NCI-H1092 treated with DMSO at 0.1 percent for 48 hours (cell line): ENCODE measurements at regions not wholly inside any gene's neighbourhood (a gene's known extent, or its start where the extent isn't known, plus 50 kb on each side); places are given as distances from the start of the nearest gene placed in this dataset.

ENCODE experiments used
- DNase-seq: peaks from one replicate; lab custom pipeline; 2025; lab: John Stamatoyannopoulos, UW

GRCh38 chr1:36743286-36744005, 260.7 kb upstream of the CSF3R start:
- DNase-seq: peak; percentile 74

- DNase-seq: no peak
Measured at GRCh38 chr1:36741066-36741465, 258.4 kb upstream of the CSF3R start.

GRCh38 chr1:36740446-36740845, 257.7 kb upstream of the CSF3R start:
- no peak for DNase-seq

- DNase-seq: no peak
Measured at GRCh38 chr1:36739703-36740289, 257.1 kb upstream of the CSF3R start.

GRCh38 chr1:36738245-36738644, 255.5 kb upstream of the CSF3R start:
- no peak for DNase-seq

GRCh38 chr1:36737767-36738166, 255.1 kb upstream of the CSF3R start:
- peak; percentile 93 for DNase-seq

- no peak for DNase-seq
Measured at GRCh38 chr1:36737038-36737555, 254.4 kb upstream of the CSF3R start.

- DNase-seq: no peak
Measured at GRCh38 chr1:36735939-36736730, 253.4 kb upstream of the CSF3R start.

GRCh38 chr1:36735436-36735835, 252.7 kb upstream of the CSF3R start:
- DNase-seq: no peak

GRCh38 chr1:36734356-36734755, 251.6 kb upstream of the CSF3R start:
- no peak for DNase-seq

GRCh38 chr1:36733748-36734147, 251.0 kb upstream of the CSF3R start:
- no peak for DNase-seq

GRCh38 chr1:36732015-36732356, 249.3 kb upstream of the CSF3R start:
- DNase-seq: no peak

GRCh38 chr1:36731226-36732014, 248.7 kb upstream of the CSF3R start:
- DNase-seq: no peak

- no peak for DNase-seq
Measured at GRCh38 chr1:36730599-36730998, 247.9 kb upstream of the CSF3R start.

GRCh38 chr1:36729716-36730510, 247.2 kb upstream of the CSF3R start:
- no peak for DNase-seq

- DNase-seq: no peak
Measured at GRCh38 chr1:36729289-36729688, 246.6 kb upstream of the CSF3R start.

- no peak for DNase-seq
Measured at GRCh38 chr1:36728846-36729245, 246.1 kb upstream of the CSF3R start.

- no peak for DNase-seq
Measured at GRCh38 chr1:36728051-36728450, 245.3 kb upstream of the CSF3R start.

GRCh38 chr1:36725151-36725550, 242.4 kb upstream of the CSF3R start:
- no peak for DNase-seq

GRCh38 chr1:36723813-36724212, 241.1 kb upstream of the CSF3R start:
- no peak for DNase-seq

- DNase-seq: no peak
Measured at GRCh38 chr1:36722871-36723270, 240.2 kb upstream of the CSF3R start.
